GM11168 (cell line): ENCODE measurements at regions not wholly inside any gene's neighbourhood (a gene's known extent, or its start where the extent isn't known, plus 50 kb on each side); places are given as distances from the start of the nearest gene placed in this dataset.

Source experiments
- in situ Hi-C: fragments of 300-500 bp; cut with MboI; formaldehyde crosslinking; loops from one replicate; pipeline ENCODE4 v1.12.0; 2022; ENCODE audit warnings: low sequenced_read_pairs; ENCODE audit not compliant: unreplicated experiment

DNA sequence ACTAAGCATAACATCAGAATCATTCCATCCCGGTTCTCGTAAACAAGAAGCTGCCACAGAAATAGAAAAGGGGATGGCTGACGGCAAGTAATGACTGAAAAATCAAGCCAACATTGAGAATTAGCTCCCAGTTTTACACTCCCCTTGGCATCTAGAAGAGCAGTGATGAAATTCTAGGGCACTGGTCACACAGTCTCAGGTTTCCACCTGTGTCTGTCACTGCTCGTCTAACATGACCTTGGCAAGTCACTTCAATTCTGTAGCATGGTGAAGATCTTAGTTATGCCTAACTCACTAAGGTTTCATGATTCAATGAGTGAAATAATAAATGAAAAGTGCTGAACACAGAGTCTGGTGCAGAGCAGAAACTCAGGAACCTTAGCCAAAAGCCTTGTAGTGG, 272.3 kb upstream of the ARRDC4 start:
- in situ Hi-C loops, result no loop called here

DNA sequence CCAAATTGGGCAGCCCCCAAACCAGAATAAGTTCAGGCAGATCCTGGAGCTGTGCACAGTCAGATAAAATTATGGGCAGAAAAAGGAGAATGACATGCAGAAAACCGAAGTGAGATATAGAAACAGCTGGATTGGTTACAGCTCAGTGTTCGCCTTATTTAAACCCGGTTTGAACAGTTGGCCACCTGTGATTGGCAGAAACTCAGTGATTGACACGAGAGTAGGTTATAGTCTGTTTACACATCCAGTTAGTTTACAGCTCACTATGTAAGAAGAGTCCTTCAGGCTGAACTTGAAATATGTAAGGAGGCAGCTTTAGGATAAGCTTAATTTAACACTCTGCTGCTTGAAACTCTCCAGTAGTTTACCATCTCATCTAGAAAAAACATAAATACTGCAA, 271.6 kb upstream of the ARRDC4 start:
- in situ Hi-C loops, result no loop called here

DNA sequence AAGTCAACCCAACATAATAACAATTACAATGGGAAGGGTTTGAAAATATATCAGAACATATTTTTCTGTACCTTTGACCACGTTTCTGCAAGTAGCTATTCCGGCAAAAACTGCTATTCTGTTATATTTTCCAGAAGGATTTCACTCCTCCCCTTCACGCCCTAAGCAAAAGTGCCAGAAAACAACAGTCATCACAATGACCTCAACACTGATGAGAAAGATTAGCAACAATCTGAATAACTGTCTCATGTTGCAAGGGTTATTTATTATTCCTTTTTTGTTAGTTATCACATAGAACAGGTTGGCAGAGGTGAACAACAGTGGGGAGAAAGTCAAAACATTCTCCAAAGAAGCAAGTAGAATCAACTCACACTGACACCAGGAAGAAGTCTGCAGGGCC, 269.4 kb upstream of the ARRDC4 start:
- in situ Hi-C loops, result no loop called here

DNA sequence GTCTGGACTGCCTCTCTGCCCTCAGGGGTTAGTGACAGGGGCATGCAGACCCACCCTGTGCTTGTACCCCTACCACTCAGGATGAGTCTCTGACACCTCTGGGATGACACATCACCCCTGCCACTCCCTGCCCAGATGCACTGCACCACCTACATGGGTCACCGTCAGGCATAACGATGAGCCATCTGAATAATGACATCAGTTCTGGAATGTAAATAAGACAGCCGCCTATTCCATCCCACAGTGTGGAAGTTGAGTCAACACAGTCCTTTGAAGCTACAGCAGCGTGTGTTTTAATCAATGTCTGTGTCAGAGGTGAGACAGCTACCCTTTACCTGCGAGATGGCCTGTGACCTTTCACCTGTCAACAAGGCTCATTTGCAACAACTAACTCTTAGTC, 268.7 kb upstream of the ARRDC4 start:
- in situ Hi-C loops, result no loop called here

DNA sequence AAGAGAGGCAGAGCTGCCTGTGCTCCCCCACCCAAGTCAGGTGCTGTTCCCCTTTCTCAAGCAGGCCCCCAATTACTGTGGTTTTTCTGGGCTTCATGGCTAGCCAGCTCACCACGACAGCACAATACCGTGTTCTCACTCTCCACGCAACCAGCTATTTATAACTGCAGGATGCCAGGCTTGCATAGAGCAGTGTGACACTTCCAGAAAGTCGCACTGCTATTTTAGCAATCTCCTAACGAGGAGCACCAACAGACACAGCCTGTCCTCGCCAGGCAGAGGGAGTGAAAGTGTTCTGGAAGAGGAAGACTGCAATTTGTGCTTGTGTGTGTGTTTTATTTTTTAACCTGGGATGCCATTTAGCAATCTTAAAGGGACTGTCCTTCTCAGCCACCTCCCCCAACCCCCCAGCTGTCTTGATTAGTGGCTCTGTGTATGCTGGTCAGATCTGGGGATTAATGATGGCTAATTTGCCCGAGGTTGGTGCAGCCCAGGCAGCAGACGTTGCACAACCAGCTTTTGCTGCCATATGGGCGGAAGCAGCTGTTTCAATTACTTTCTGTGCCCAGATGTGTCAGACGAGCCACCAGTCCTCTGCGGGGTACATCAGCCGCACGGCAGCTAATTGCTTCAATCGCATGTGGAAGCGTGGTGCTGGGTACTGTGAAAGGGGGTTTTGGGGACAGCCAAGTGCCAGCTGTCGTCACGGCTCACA, 268.0 kb upstream of the ARRDC4 start:
- in situ Hi-C loops, result no loop called here

DNA sequence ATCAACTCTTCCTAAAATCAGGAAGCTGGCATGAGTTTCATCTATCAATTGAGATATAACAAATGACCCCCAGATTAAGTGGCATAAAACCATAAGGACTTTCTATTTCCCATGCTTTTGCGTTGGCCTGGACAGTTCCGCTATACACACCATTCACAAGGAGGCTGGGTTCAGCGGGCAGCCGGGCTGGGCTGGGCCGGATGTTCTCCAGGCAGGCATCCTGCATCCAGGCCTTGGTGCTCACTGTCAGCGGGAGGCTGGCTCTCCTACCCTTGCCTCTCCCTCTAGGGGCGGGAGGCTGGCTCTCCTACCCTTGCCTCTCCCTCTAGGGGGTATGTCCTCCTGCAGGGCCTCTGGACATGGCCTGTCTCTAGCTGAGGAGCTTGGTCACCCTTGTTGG, 266.0 kb upstream of the ARRDC4 start:
- in situ Hi-C loops, result no loop called here

DNA sequence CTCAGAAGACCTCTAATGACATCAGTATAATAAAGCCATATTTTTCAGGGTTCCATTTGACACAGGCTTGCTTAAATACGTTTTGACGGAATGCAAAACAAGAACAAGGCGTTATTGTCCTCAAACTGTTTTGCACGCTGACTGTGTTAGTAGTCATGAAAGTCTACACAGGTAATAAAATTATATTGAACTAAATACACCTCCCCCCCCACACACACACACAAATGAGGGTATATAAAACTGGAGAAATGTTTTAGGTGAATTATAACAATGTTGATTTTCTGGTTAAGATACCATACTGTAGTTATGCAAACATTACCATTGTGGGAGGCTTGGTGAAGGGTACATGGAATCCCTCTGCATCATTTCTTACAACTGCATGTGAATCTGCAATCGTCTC, 257.1 kb upstream of the ARRDC4 start:
- in situ Hi-C loops, result no loop called here

DNA sequence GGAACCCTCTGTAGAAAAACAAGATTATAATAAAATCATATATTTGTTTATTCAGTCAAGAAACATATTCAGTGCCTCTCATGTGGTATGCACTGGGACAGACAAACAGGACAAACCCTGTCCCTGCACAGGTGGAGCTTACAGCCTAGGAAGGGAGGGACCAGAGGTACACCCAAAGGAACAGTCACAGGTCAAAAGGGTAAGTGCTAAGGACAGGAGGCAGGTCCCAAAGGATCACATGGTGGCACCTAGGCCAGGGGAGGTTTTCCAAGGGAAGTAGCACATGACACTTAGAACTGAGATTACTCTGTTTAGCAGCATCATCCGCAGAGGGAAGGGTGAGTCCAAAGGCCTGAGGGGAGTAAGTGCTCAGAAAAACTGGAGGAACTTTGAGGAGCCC, 254.4 kb upstream of the ARRDC4 start:
- in situ Hi-C loops, result no loop called here

DNA sequence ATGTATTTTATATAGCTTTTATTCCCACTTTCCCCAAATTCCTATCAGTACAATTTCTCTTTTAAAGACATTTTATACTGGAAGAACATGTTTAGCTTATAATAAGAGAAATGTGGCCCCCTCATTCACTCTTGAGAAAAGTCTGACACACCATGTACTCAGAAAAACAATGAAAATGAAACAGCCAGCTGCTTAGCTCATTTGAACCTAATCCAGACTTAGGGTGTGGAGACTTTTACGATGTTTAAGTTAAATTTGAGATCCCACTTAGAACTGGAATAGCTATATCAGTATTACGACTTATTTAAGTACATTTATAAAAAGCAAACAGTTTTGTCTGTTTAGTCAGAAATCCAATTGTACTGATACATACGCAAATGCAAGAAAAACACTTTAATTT, 252.3 kb upstream of the ARRDC4 start:
- in situ Hi-C loops, result no loop called here

DNA sequence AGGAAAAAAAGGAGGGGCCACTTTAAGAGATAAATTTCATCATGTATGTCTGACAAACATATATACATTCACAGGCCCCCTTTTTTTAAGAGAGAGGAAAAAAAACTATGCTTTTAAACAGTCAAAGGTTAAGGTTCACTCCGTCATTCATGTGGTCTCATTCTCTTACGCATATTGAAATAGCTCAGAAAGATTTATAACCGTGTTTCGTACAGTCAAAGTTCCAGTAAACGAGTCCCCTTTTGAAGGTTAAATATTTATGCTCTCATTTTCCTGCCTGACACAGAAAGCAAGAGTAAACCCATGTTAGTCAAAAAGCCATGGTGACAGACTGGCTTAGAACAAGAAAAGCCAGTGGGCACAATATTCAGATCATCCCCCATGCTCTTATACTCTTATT, 248.0 kb upstream of the ARRDC4 start:
- in situ Hi-C loops, result no loop called here

DNA sequence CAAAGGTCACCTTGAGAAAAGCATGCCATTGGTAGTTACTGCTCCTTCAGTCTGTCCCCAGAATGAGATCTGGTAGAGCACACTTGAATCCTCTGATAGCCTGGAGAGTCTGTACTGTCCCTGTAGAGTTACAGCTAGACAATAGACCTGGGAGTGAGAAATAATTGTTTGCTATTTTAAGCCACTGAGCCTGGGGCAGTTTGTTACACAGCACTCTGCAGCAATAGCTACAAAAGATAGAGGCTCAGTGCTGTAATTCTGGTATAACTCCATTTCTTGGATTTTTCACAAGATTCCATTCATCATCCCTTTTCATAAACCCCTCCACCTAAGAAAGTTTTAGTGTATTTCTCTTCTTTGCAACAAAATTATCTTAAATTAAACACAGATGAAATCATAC, 242.7 kb upstream of the ARRDC4 start:
- in situ Hi-C loops, result no loop called here

DNA sequence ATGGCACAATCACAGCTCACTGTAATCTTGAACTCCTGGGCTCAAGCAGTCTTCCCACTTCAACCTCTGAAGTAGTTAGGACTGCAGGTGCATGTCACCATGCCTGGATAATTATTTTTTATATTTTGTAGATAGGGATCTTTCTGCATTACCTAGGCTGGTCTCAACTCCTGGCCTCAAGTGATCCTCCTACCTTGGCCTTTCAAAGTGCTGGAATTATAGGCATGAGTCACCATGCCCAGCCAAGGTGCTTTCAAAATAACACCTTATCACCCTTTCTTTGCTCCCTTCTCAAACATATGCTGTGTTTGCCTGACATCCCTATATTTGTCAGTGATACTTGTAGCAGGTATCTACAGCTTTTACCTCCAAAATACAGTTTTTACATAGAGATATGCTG, 242.0 kb upstream of the ARRDC4 start:
- in situ Hi-C loops, result no loop called here

DNA sequence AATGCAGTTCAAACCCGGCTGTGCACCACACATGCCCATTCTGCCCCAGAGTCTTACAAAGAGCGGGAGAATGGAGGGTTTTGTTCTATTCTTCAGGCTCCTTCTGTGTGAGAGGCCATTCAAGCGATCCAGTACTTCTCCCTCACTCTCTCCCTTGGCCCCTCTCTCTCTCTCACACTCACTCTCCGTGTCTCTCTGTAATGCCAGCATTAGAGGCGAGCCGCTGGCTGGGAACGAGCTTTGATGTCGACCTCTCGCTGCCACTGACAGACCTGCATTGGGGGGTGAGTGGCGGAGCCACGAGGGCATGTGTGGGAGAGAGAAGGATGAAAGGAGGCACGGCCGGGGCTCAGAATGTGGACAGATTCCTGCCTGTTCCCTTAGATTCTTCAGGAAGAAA, 231.7 kb upstream of the ARRDC4 start:
- in situ Hi-C loops, result no loop called here

DNA sequence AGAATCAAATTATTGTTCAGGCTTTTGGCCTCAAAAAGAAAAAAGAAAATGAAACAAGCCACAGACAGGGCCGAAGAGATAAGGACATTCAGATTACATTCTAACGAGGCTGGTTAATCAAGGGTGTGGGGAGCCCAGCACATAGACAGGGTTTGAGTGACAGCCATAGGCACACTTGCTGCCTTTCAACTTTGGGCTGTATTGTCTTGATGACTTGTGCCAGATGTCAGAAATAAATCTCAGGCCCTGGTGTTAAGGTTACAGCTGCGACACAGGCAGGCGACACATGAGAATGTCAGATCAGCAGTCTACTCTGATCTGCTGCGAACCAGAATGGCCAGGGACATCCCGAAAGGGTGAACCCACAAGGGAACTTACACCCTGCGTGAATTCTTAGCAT, 231.2 kb upstream of the ARRDC4 start:
- in situ Hi-C loops, result no loop called here

DNA sequence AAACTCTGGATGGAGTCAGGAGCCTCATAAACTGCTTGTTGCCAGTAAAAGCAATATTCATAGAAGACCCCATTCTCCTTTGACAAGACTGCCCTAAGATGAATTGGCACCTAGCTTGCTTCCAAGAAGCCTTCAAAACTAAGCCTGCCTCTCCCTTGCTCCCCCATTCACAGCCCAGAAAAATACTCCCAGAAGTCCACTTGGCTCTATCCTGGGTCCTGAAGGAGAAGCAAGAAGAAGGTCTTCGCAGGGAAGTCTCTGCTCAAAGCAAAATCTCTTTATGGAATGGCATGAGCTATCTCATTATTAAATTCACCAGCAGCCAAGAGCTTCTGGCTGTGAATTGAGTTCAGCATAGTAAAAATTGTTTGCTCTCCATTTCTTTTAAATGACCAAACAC, 230.2 kb upstream of the ARRDC4 start:
- in situ Hi-C loops, result no loop called here

DNA sequence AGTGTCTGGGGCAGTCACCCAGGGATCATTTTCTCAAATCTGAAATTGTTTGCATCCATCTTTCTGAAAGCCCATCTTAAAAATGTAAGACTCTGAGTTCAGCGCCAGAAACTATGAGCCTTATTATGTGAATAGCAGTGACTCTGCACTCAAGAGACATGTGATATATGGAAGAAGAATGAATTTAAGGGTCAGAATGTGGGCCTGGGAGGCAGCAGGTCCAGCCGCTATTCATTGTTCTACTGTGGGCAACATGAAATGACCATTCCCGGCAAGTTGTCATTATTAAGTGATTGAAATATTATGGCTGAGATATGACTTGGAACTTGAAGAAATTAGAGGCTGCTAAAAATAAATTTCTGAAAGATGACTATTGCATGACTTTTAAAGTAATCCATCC, 228.6 kb upstream of the ARRDC4 start:
- in situ Hi-C loops, result no loop called here

DNA sequence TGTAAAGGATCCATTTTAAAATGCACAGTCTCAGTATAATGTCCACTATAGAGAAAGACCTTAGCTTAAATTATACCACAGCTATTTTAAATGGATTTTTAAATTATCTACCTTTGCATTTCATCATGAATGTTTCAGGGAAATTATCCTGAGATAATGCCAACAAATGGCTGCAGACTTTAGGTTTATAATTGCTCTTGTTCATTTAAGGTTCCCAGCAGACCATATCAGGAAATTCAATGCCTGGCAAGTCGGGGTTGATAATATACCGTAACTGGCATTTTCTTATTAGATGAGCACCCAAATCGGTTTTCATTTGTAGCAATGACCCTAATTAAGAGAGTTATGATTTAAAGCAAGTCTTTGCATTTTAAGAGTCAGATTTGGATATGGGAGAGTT, 227.1 kb upstream of the ARRDC4 start:
- in situ Hi-C loops, result no loop called here

DNA sequence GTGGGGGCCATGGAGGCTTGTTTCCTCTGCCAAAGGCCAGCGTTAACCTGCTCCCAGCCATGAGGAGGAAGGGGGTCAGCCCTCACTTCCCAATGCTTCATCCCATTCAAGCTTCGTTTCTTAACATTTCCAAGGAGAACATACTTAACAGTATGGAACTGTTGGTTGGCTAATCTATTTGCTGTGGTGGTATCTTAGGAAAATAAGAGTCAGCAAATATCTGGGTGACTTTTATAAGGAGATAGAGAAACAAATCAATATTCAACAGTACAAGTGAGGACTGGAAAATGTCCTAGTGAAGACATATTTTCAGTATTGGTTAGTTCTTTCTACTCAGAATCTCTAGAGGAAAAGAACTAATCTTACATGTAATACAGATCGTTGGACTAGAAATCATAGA, 223.8 kb upstream of the ARRDC4 start:
- in situ Hi-C loops, result no loop called here

DNA sequence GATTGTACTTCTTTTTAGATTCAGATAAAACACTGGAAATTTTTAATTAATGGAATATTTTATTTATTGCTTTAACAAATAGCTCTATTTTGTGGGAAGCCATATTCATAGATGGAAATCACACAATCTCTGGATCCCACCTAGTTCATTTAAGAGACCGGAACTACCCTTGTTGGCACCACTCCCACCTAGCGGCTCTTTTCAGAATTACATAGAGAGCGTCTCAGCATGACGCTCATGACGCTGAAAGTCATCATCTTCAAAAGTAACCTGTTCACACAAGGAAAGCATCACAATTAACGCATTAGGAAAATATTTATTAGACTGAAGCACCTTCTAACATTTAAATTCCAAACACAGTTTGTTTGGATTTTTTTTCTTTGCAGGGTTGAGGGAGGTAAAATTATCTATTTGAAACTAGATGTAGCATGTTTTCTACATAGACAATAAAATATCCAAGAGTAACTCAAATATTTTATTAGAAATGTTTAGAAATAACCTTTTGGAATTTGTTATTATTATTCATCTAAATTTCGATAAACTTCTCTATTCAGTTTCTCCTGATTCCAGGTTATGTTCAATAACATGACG, 214.9 kb upstream of the ARRDC4 start:
- in situ Hi-C loops, result no loop called here

DNA sequence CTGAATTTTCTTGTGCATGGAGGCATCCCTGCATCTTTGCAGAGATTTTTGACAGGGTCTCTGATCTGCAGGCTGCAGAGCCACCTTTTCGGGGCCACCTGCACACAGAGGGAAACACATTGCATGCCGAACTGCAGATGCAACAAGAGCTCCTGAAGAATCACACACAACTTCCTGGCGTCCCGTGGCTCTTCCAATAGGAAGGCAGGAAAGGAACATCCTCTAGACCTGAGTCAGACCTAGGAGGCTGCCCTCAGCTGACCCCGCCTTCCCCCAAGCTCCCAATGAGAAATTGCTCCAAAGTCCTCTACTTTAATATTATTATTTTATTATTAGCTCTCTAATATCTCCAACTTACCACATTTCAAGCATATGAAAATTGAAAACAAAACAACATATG, 213.2 kb upstream of the ARRDC4 start:
- in situ Hi-C loops, result no loop called here

DNA sequence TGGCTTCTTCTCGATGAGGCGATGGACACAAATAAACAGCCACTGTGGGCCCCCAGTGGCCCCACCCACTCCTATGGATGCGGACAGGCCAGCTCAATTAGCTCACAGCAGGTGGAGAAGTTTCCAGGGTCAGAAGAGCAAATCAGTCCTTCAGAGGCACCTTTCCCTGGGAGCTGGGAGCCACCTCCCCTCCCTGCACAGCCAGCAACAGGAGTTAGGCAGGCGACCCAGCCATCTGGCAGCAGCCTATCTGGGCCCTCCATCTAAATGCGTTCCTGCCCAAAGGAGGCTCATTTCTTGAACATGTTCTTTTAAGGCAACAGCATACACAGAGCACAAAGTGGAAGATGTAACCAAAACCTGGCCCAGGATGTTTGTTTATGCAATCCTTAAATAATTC, 211.9 kb upstream of the ARRDC4 start:
- in situ Hi-C loops, result no loop called here

DNA sequence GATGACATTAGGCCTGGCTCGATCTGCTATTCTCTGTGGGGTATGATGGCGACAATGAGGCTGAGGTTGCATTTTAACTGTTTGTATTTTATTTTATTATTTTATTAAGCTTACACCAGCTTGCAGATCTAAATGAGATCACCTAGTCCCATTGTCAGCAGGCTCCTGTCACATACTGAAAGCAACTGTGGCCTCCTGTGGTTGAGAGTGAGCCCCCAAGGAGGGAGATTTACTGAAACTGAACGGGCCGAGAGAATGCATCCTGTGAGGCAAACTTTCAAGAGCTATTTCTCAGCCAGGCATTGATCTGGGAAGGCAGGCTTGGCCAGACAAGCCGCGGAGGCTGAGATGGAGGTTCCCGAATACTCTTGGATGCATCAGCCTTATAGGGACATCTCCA, 210.4 kb upstream of the ARRDC4 start:
- in situ Hi-C loops, result no loop called here
